Stimulated activated CD4-positive, alpha-beta T cell treated with anti-CD3 and anti-CD28 coated beads, Interleukin-4, amount 100 ng/mL, for 24 hours (primary cell): ENCODE measurements at regions not wholly inside any gene's neighbourhood (a gene's known extent, or its start where the extent isn't known, plus 50 kb on each side); places are given as distances from the start of the nearest gene placed in this dataset.
"Not testable (repeated sequence)": the region's sequence is repeated elsewhere in the genome, so short reads cannot be mapped to it uniquely, and the experiment has no call there.

ENCODE experiments used
- DNase-seq: peaks from one replicate; pipeline ENCODE4 v3.0.0-alpha.2; 2020

- DNase-seq: no peak
Observed at GRCh38 chr3:87101861-87102625, 111.1 kb upstream of the VGLL3 start.

GRCh38 chr3:87097733-87098132, 106.8 kb upstream of the VGLL3 start:
- DNase-seq: not testable (repeated sequence)

- DNase-seq: no peak
Observed at GRCh38 chr3:87090631-87091030, 99.7 kb upstream of the VGLL3 start.

- DNase-seq: no peak
Observed at GRCh38 chr3:87088993-87089841, 98.3 kb upstream of the VGLL3 start.

- no peak for DNase-seq
Observed at GRCh38 chr3:87088430-87088992, 97.6 kb upstream of the VGLL3 start.

GRCh38 chr3:87084868-87085267, 93.9 kb upstream of the VGLL3 start:
- DNase-seq: no peak

GRCh38 chr3:87082796-87083440, 92.0 kb upstream of the VGLL3 start:
- DNase-seq: no peak

- DNase-seq: no peak
Observed at GRCh38 chr3:87077355-87077754, 86.4 kb upstream of the VGLL3 start.

- no peak for DNase-seq
Observed at GRCh38 chr3:87076946-87077345, 86.0 kb upstream of the VGLL3 start.

- no peak for DNase-seq
Observed at GRCh38 chr3:87073496-87074145, 82.7 kb upstream of the VGLL3 start.

GRCh38 chr3:87072446-87072845, 81.5 kb upstream of the VGLL3 start:
- no peak for DNase-seq

- no peak for DNase-seq
Observed at GRCh38 chr3:87069971-87070370, 79.0 kb upstream of the VGLL3 start.

- no peak for DNase-seq
Observed at GRCh38 chr3:87069021-87069420, 78.1 kb upstream of the VGLL3 start.

GRCh38 chr3:87062685-87063084, 71.7 kb upstream of the VGLL3 start:
- no peak for DNase-seq

GRCh38 chr3:87057474-87057873, 66.5 kb upstream of the VGLL3 start:
- DNase-seq: no peak

GRCh38 chr3:87053553-87053952, 62.6 kb upstream of the VGLL3 start:
- no peak for DNase-seq

- no peak for DNase-seq
Observed at GRCh38 chr3:87052499-87053260, 61.7 kb upstream of the VGLL3 start.

- DNase-seq: no peak
Observed at GRCh38 chr3:87047852-87048251, 56.9 kb upstream of the VGLL3 start.

- DNase-seq: no peak
Observed at GRCh38 chr3:87046241-87046640, 55.3 kb upstream of the VGLL3 start.

GRCh38 chr3:87045473-87045872, 54.5 kb upstream of the VGLL3 start:
- no peak for DNase-seq

- no peak for DNase-seq
Observed at GRCh38 chr3:87044846-87045245, 53.9 kb upstream of the VGLL3 start.

GRCh38 chr3:87044409-87044808, 53.5 kb upstream of the VGLL3 start:
- DNase-seq: no peak
